GM12892 (cell line): ENCODE measurements at regions not wholly inside any gene's neighbourhood (a gene's known extent, or its start where the extent isn't known, plus 50 kb on each side); places are given as distances from the start of the nearest gene placed in this dataset.

Source experiments
- DNase-seq: peaks from one replicate; pipeline ENCODE4 v3.0.0; 2011; ENCODE audit not compliant: insufficient read length
- FAIRE-seq: peaks from 2 replicates; lab custom pipeline; 2011; peaks lifted over from hg19 to GRCh38; lab: Jason Lieb, UNC
- POLR2A ChIP-seq: IDR thresholded peaks from 2 replicates; pipeline ENCODE4 v1.6.1; 2011; ENCODE audit warnings: low read depth, low read length, control low read depth
- POLR2AphosphoS5 ChIP-seq: IDR thresholded peaks from 2 replicates; pipeline ENCODE4 v1.6.1; 2011; ENCODE audit warnings: low read depth, low read length, control low read depth
- TAF1 ChIP-seq: IDR thresholded peaks from 2 replicates; pipeline ENCODE4 v1.6.1; 2011; ENCODE audit warnings: low read depth, mild to moderate bottlenecking, control low read depth, low read length, borderline replicate concordance

DNA sequence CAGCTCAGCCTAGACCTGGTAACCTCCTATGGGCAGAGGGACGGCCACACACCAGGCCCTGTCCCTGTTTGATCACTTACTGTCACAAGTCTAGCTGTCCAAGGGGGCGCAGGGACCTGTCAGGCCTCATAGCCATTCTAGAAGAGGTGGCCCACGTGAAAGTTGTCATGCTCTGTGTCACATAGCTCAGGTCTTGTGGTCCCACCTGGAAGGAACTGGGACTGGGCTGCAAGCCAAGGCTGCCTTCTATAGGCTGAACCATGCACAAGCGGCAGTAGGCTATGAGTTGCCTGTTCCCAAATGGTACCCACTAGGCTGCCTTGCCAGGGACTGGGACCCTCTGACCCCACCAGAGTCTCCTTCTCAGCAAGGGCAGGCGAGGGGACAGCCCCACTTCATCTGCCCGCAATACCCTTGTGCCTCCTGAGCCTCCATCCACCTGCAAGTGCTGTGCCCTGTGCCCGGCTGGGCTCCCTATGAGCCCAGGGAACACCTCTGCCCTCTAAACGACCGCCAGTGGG lies 177.5 kb downstream of the ANAPC1 start:
- FAIRE-seq: no peak

DNA sequence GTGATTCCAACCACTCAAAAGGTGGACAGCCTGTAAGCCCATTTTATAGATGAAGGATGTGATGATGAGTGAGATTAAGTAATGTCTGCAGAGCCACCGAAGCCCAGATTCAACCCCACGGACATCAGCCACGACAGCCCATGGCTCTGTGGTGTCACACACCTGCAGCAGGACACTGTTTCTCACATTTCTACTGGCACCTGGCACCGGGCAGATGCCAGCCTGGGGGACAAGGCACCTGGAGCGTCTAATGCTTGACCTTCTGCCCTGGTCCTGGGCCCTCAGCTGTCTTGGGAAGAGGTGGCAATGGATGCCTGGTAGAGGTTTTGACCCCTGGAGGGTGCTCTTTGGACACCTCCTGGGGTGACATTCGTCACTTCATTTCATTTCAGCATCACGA lies 176.3 kb downstream of the ANAPC1 start:
- DNase-seq: no peak
- FAIRE-seq: no peak
- no peak for TF ChIP-seq TAF1
- no peak for TF ChIP-seq POLR2A
- TF ChIP-seq POLR2AphosphoS5: no peak

More for the DNA sequence above, 177.5 kb downstream of the ANAPC1 start:
- DNase-seq: no peak
- TF ChIP-seq POLR2AphosphoS5 (no peak), TAF1 (no peak), POLR2A (no peak)

DNA sequence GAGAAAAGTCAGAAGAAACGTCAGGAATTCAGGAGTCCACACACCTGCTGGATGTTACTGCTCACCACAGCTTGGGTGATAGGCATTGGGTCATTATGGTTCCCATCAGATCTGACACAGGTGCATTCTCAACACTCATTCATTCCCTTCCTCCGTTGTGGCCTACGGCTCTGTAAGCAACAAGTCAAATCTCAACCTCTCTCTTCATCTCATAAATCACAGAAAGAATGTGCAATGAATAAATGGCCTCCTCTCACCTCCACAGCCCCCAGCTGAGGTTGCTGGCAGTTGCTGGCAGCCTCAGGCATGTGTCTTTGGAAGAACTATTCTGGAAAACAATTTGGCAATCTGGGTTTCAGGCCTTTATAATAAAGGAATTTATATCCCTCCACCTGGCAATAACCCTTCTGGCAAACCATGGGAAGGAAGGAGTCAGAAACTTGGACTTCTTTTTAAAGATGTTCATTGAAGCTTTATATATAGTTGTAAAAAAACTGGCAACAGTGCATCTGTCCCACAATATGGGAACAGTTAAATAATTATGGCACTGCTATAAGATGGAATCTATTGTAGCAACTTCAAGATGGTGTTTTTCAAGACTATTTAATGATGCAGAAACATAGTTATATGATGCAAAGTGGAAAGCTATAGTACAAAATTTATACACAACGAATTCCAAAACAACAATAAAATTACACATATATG lies 175.4 kb downstream of the ANAPC1 start:
- DNase-seq: no peak
- TF ChIP-seq POLR2A: no peak
- TF ChIP-seq POLR2AphosphoS5: no peak
- no peak for TF ChIP-seq TAF1
- no peak for FAIRE-seq

DNA sequence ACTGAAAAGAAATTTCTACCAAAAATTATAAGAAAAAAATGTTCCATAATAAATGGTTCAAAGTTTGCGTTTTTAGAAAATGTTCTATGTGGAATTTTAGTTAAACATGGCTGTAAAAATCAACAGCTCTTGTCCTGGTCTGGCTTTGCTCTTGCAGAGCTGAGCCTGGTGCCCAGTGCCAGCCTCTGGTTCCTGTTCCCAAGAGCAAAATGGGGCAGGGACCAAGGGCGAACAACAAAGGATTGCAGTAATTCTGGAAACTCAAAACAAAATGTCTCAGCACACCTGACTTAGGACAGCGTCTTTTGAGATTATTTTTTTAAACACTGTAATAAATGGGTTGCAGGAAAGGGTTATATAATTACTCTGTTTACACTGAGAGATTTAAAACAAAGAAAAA lies 174.7 kb downstream of the ANAPC1 start:
- no peak for FAIRE-seq
- TF ChIP-seq POLR2AphosphoS5: no peak
- no peak for TF ChIP-seq POLR2A
- no peak for TF ChIP-seq TAF1

DNA sequence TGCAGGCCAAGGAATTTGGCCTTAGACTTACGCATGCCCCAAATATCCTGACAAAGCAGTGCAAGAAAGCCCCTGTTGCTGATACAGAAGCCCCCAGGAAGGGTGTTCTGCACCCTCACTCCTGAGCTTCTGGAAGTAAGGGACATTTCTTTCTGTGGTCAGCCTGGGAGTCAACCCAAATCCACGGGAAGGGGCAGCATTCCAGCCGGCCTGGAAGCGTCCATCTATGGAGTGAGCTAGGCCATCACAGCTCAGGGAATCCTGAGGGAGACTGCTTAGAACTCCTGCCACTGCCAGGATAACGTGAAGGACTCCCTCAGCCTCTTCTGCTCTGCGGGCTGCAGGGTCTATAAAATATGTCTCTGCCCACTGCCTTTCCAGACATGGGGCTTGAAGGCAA lies 173.9 kb downstream of the ANAPC1 start:
- FAIRE-seq (no peak), DNase-seq (no peak)
- TF ChIP-seq POLR2AphosphoS5 (no peak), TAF1 (no peak), POLR2A (no peak)

More for the DNA sequence above, 174.7 kb downstream of the ANAPC1 start:
- DNase-seq: no peak

DNA sequence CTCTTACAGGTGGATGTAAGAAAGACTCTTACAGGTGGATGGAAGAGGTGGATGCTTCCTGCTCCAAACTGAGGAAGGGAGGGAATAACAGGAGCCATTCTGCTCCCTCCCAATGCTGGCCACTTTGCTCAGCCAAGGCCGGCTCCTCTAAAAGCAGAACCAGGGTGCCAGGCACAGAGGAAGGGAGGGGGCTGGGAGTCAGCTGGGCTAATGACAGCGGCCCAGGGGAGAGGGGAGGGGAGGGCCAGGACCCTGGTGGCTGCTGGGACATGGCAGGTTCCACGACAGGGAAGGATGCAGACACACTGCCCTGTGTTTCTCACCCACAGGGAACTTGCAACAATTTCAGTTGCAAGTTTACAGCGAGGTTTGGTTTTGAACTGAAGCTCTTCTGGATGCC lies 173.4 kb downstream of the ANAPC1 start:
- DNase-seq (no peak), FAIRE-seq (no peak)
- TF ChIP-seq POLR2AphosphoS5 (no peak), POLR2A (no peak), TAF1 (no peak)

DNA sequence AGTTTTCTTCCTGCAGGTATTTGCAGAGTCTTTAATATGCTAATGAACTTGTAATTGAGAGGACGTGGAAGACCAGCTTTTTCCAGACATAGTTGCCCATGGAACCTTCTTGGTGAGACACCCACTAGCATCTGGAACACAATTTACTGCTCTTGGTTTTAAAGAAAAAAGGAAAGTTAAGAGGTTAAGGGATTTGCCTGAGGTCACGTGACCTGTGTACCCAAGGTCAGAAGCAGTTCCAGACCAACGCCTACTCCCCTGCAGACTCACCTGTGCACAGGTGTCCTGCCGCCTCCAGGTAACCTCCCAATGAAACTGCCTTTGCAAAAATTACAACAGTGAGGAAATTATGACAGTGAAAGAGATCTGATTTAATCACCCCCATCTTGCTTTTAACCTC lies 172.7 kb downstream of the ANAPC1 start:
- DNase-seq (no peak), FAIRE-seq (no peak)
- TF ChIP-seq TAF1: no peak
- no peak for TF ChIP-seq POLR2AphosphoS5

DNA sequence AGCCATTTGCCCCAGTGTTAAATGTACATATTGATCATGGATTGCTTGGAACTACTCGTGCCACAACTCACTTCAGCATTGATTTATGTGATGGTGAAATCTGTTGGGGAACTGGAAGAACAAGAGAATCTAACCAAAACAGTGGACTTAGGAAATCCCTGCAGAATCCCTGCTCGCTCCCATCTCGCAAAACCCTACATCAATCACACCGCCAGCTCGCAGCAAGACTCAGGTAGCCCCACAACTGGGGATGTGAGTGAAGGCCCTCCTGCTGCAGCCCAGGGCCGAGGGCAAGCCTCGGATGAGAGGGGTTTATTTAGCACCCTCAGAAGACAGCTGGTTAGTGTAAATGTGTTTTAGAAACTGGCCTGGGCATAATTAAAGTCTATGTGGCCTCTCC lies 171.6 kb downstream of the ANAPC1 start:
- no peak for FAIRE-seq
- no peak for TF ChIP-seq POLR2AphosphoS5
- no peak for TF ChIP-seq POLR2A
- no peak for TF ChIP-seq TAF1
- no peak for DNase-seq

DNA sequence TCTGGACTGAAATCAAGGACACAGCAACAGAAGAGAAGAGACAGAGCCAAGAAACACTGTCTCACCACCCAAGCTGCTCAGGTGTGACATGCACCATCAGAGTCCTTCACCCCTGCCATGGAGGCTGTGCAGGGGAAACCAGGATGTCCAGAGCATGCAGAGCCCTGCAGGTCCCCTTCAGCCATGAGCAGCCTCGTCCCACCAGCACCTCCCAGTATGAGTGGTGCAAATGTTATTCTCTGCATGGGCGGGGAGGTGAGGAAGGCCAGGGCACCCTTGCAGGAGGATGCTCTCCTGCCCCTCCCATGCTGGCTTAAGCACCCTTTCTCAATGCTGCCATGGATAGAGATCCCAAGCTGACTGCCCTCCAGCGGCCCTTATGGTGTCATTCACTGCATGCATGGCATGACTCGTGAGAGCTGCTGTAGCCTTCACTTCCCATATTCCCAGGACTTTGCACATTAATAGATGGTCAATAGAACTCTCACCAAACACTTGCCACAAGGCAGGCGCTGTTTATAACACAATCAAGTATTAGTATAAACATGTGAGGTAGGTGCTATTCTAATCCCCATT lies 171.0 kb downstream of the ANAPC1 start:
- no peak for DNase-seq

DNA sequence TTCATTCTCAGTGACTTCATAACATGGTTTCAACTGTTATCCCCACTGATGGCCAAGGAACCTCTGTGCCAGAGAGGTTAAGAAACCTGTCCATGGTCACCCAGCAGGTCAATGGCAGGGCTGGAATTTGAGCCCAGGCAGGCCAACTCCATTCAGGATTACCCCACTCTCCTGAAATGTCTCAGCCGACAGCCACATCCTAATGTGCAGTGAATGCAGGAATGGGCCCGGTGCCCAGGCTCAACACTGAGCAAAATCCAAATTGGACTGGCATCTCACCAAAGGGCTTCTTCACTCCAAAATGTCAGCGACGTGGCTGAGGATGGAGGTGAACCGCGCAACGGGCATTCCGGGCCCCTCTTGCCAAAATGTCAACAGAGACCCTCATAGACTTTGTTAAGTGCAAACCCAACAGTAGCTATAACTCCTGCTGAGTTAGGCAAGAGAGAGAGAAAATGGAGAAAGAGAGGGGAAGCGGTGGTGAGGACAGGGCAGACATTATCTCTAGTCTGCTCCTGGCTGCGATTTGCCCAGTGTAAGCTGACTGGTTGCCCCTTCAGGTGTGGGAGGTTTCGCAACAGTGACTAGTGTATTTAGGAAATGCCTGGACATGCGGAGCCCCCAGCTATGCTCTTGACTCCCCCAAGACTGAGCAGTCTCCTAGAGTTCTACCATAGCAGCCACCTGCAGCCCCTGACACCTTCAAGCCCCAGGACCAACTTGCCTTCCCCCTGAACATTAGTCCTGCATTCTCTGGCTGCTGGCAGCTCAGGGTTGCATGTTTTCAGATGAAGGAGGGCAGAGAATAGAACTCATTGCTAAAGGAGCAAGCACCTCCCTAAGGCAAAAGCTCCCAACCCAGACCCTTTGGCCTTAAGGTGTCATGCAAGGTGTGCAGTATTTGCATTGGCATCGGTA lies 167.7 kb downstream of the ANAPC1 start:
- FAIRE-seq: no peak
- no peak for TF ChIP-seq POLR2AphosphoS5
- TF ChIP-seq TAF1: no peak
- no peak for TF ChIP-seq POLR2A
- DNase-seq: no peak

More for the DNA sequence above, 171.0 kb downstream of the ANAPC1 start:
- FAIRE-seq: no peak
- no peak for TF ChIP-seq POLR2A
- no peak for TF ChIP-seq TAF1

DNA sequence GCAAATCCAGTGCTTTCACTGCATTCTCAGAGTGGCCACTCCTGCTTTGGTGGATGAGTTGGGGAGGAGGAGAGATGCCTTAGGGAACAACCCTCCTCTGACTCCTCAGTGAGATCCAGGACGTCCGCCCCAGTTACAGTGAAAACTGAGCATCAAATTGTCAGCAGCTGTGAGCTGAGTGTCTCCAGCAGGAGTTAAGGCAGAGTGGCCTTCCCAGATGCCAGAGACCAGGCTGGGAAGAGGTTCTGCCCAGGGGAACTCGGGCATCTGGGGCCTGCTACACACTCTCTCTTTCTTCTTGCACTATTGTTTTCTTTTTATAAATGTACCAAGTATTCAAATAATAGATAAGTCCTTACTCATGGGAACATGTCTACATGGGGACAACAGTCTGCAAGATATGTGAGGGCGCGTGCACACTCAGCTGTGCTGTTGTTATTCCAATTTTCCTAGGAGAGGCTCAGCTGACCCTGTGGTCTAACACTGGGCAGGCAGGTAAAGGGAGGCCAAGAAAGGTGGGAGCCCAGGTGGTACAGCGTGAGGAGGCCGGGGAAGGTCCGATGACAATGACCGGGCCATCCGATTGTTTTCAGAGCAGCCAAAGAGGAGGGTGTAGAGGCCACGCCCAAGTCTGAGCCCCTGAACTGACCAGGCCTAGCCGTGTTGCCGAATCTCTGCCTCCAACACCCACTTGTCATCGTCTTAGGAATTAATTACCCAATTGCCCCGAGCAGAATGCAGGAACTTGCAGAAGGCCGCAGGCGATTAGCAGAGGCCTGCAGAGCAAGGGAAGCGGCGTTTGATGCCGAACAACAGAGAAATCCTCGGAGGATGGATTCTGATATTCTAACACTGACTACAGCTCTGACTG lies 166.9 kb downstream of the ANAPC1 start:
- DNase-seq (no peak), FAIRE-seq (no peak)
- no peak for TF ChIP-seq TAF1
- no peak for TF ChIP-seq POLR2AphosphoS5
- TF ChIP-seq POLR2A: no peak
